Trophoblast cell (in vitro differentiated cells and primary cell): ENCODE measurements at regions not wholly inside any gene's neighbourhood (a gene's known extent, or its start where the extent isn't known, plus 50 kb on each side); places are given as distances from the start of the nearest gene placed in this dataset.

Experiments used
- DNase-seq, 2 donors: peaks; one replicate each; pipeline ENCODE4 v3.0.0-alpha.2; 2016
- H2AFZ ChIP-seq: 2 replicates; pipeline ENCODE4 v1.6.1; 2013; ENCODE audit warnings: low read length, moderate library complexity, mild to moderate bottlenecking; ENCODE audit not compliant: insufficient read depth, poor library complexity
- H2AK5ac ChIP-seq: 2 replicates; pipeline ENCODE4 v1.6.1; 2013; ENCODE audit warnings: mild to moderate bottlenecking, low read length
- H2BK120ac ChIP-seq: 2 replicates; pipeline ENCODE4 v1.6.1; 2013; ENCODE audit warnings: low read length, mild to moderate bottlenecking, moderate library complexity; ENCODE audit not compliant: insufficient read depth, poor library complexity
- H2BK12ac ChIP-seq: 2 replicates; pipeline ENCODE4 v1.6.1; 2013; ENCODE audit warnings: mild to moderate bottlenecking, low read length, moderate library complexity
- H2BK5ac ChIP-seq: 2 replicates; pipeline ENCODE4 v1.6.1; 2013; ENCODE audit warnings: low read length, low read depth, moderate library complexity, mild to moderate bottlenecking; ENCODE audit not compliant: poor library complexity
- H3K14ac ChIP-seq: 2 replicates; pipeline ENCODE4 v1.6.1; 2013; ENCODE audit warnings: mild to moderate bottlenecking, low read length
- H3K18ac ChIP-seq: 2 replicates; pipeline ENCODE4 v1.6.1; 2013; ENCODE audit warnings: mild to moderate bottlenecking, low read length
- H3K23ac ChIP-seq: 2 replicates; pipeline ENCODE4 v1.6.1; 2013; ENCODE audit warnings: low read length
- H3K27ac ChIP-seq: 2 replicates; pipeline ENCODE4 v1.5.1; 2013; ENCODE audit warnings: low read depth, mild to moderate bottlenecking, inconsistent platforms, low read length, moderate library complexity
- H3K27me3 ChIP-seq: 2 replicates; pipeline ENCODE4 v1.6.1; 2013; ENCODE audit warnings: inconsistent platforms, mild to moderate bottlenecking, low read length, moderate library complexity; ENCODE audit not compliant: insufficient read depth
- H3K36me3 ChIP-seq, 2 experiments: 1 replicate in 1 of 2; 2 replicates in 1 of 2; pipeline ENCODE4 v1.6.1; 2013; ENCODE audit warnings: low read length in 2 of 2, mild to moderate bottlenecking in 2 of 2, moderate library complexity in 1 of 2; ENCODE audit not compliant: insufficient read depth in 2 of 2, control insufficient read depth in 1 of 2
- H3K4ac ChIP-seq: 2 replicates; pipeline ENCODE4 v1.6.1; 2013; ENCODE audit warnings: low read depth, mild to moderate bottlenecking, low read length, moderate library complexity
- H3K4me1 ChIP-seq, 2 experiments: 1 replicate in 1 of 2; 2 replicates in 1 of 2; pipeline ENCODE4 v1.6.1; 2013; ENCODE audit warnings: low read length in 2 of 2, mild to moderate bottlenecking in 2 of 2, moderate library complexity in 1 of 2; ENCODE audit not compliant: insufficient read depth in 2 of 2, control insufficient read depth in 1 of 2
- H3K4me2 ChIP-seq: 2 replicates; pipeline ENCODE4 v1.6.1; 2013; ENCODE audit warnings: inconsistent platforms, mild to moderate bottlenecking, low read length, moderate library complexity
- H3K4me3 ChIP-seq: 2 replicates; pipeline ENCODE4 v1.5.1; 2013; ENCODE audit warnings: mild to moderate bottlenecking, low read depth, low read length, inconsistent platforms
- H3K79me1 ChIP-seq: one replicate; pipeline ENCODE4 v1.6.1; 2013; ENCODE audit warnings: low read length
- H3K79me2 ChIP-seq: 2 replicates; pipeline ENCODE4 v1.6.1; 2013; ENCODE audit warnings: low read length, mild to moderate bottlenecking; ENCODE audit not compliant: control insufficient read depth, insufficient read depth, poor library complexity
- H3K9ac ChIP-seq: 2 replicates; pipeline ENCODE4 v1.6.1; 2013; ENCODE audit warnings: mild to moderate bottlenecking, low read length
- H3K9me3 ChIP-seq: 2 replicates; pipeline ENCODE4 v1.6.1; 2013; ENCODE audit warnings: low read depth, mild to moderate bottlenecking, control low read depth, inconsistent platforms, low read length; ENCODE audit not compliant: insufficient read depth
- H4K12ac ChIP-seq: 2 replicates; pipeline ENCODE4 v1.6.1; 2013; ENCODE audit warnings: low read depth, mild to moderate bottlenecking, low read length, moderate library complexity
- H4K8ac ChIP-seq: 2 replicates; pipeline ENCODE4 v1.6.1; 2013; ENCODE audit warnings: low read depth, mild to moderate bottlenecking, low read length, moderate library complexity
- H4K91ac ChIP-seq: one replicate; pipeline ENCODE4 v1.6.1; 2013; ENCODE audit warnings: low read depth, mild to moderate bottlenecking, low read length, moderate library complexity
- WGBS: extraction: QIAGEN DNeasy Blood & Tissue Kit; methylation state at CpG from one replicate; pipeline ENCODE4 v1.1.7; 2013; ENCODE audit warnings: missing lambda C conversion rate; ENCODE audit not compliant: insufficient read length, insufficient coverage; ENCODE audit errors: extremely low coverage; 5-methylcytosine and 5-hydroxymethylcytosine counted together

GRCh38 chr15:98134905-98135304 is 174.4 kb downstream of the ARRDC4 start:
- Histone ChIP-seq H3K9me3 (peaks cover 2% of the 10 kb centered on the region), H3K18ac (no peak overlapping the region), H4K12ac (no peak overlapping the region), H4K8ac (no peak overlapping the region), H3K4me2 (no peak overlapping the region), H2AK5ac (no peak overlapping the region), H3K23ac (no peak overlapping the region), H3K14ac (no peak overlapping the region), H3K79me1 (no peaks in the 10 kb centered on the region), H3K4ac (no peak overlapping the region), H3K36me3 (no peaks in the 10 kb centered on the region), H2BK12ac (no peak overlapping the region), H3K79me2 (no peaks in the 10 kb centered on the region), H3K4me3 (no peak overlapping the region), H2BK5ac (no peak overlapping the region), H2AFZ (no peak overlapping the region), H4K91ac (no peak overlapping the region), H2BK120ac (no peak overlapping the region), H3K4me1 (no peaks in the 10 kb centered on the region), H3K27me3 (no peaks in the 10 kb centered on the region), H3K27ac (no peak overlapping the region), H3K9ac (no peak overlapping the region)
- no CpG with 5 or more reads among the region's 7 CpGs for WGBS
- DNase-seq, result no peak

DNA sequence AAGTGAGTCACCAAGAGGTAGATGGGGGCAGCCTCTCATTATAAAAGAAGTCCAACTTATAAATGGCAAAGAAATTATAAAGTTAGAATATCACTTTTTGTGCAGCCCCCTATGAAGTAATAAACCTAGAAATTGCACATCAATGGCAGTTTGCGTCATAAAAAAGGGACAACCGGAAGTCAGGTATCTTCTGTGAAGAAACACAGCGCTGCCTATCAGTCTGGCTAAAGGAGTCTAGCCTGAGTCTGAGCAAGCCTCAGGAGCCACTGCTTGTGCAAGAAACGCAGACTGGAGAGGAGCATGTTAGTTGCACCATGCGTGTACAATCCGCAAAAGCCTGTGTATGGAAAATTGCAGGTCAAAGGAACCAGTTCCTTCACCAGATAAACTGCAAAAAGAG is 178.4 kb downstream of the ARRDC4 start:
- H3K4ac ChIP-seq, result no peak overlapping the region
- H4K91ac ChIP-seq, result no peak overlapping the region
- no peak overlapping the region for H3K23ac ChIP-seq
- H4K12ac ChIP-seq, result no peak overlapping the region
- H3K18ac ChIP-seq, result no peak overlapping the region
- no peak overlapping the region for H3K9ac ChIP-seq
- no peaks in the 10 kb centered on the region for H3K27me3 ChIP-seq
- no peak overlapping the region for H3K4me3 ChIP-seq
- no peak overlapping the region for H2AFZ ChIP-seq
- H2AK5ac ChIP-seq, result no peak overlapping the region
- no peak overlapping the region for H2BK5ac ChIP-seq
- no peak overlapping the region for H3K4me2 ChIP-seq
- H3K14ac ChIP-seq, result no peak overlapping the region
- DNase-seq, result no peak
- H3K79me2 ChIP-seq, result no peaks in the 10 kb centered on the region
- H2BK12ac ChIP-seq, result no peak overlapping the region
- no peaks in the 10 kb centered on the region for H3K4me1 ChIP-seq
- no peak overlapping the region for H2BK120ac ChIP-seq
- H4K8ac ChIP-seq, result no peak overlapping the region
- H3K36me3 ChIP-seq, result no peaks in the 10 kb centered on the region
- no CpG with 5 or more reads among the region's 6 CpGs for WGBS
- no peaks in the 10 kb centered on the region for H3K9me3 ChIP-seq
- H3K27ac ChIP-seq, result no peak overlapping the region
- H3K79me1 ChIP-seq, result no peaks in the 10 kb centered on the region

- no peak overlapping the region for H3K23ac ChIP-seq
- H3K14ac ChIP-seq, result no peak overlapping the region
- no peak overlapping the region for H2AK5ac ChIP-seq
- H2BK5ac ChIP-seq, result no peak overlapping the region
- no peak overlapping the region for H3K27ac ChIP-seq
- H3K9ac ChIP-seq, result no peak overlapping the region
- no CpG with 5 or more reads among the region's 4 CpGs for WGBS
- no peak overlapping the region for H3K4me2 ChIP-seq
- no peaks in the 10 kb centered on the region for H3K79me1 ChIP-seq
- no peak for DNase-seq
- no peaks in the 10 kb centered on the region for H3K79me2 ChIP-seq
- no peak overlapping the region for H2BK120ac ChIP-seq
- no peaks in the 10 kb centered on the region for H3K27me3 ChIP-seq
- H3K4me1 ChIP-seq, result no peaks in the 10 kb centered on the region
- H3K4ac ChIP-seq, result no peak overlapping the region
- no peak overlapping the region for H4K8ac ChIP-seq
- no peak overlapping the region for H4K91ac ChIP-seq
- no peak overlapping the region for H2BK12ac ChIP-seq
- H3K36me3 ChIP-seq, result no peaks in the 10 kb centered on the region
- H3K4me3 ChIP-seq, result no peak overlapping the region
- no peak overlapping the region for H2AFZ ChIP-seq
- H3K9me3 ChIP-seq, result no peaks in the 10 kb centered on the region
- H3K18ac ChIP-seq, result no peak overlapping the region
- H4K12ac ChIP-seq, result no peak overlapping the region
Measured at GRCh38 chr15:98139337-98139736, 178.8 kb downstream of the ARRDC4 start.

DNA sequence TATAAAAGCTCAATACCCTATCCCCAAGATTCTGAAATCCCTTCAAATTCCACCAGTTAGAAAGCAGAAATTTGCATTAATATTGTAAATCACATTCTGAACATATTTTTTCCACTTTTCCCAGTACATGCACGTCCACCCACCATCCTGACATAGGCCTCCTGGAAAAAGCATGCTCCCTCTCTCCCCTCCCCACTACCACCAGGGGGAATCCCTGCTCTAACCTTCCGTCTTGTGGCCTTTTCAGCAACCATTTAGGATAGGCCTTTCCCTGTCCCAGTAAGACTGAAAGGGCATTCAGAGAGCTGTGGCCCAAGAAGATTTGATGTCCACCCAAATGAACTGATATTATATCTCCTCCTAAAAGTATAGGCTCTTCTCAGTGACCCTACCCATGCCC is 182.1 kb downstream of the ARRDC4 start:
- Histone ChIP-seq H3K27ac (no peak overlapping the region), H4K91ac (no peak overlapping the region), H2BK5ac (no peak overlapping the region), H4K12ac (no peak overlapping the region), H3K14ac (no peak overlapping the region), H3K79me2 (no peaks in the 10 kb centered on the region), H3K4ac (no peak overlapping the region), H3K27me3 (no peaks in the 10 kb centered on the region), H3K23ac (no peak overlapping the region), H2BK12ac (no peak overlapping the region), H3K9me3 (no peaks in the 10 kb centered on the region), H2BK120ac (no peak overlapping the region), H3K4me2 (no peak overlapping the region), H2AK5ac (no peak overlapping the region), H4K8ac (no peak overlapping the region), H3K9ac (no peak overlapping the region), H3K18ac (no peak overlapping the region), H3K4me3 (no peak overlapping the region), H3K4me1 (no peaks in the 10 kb centered on the region), H2AFZ (no peak overlapping the region), H3K36me3 (no peaks in the 10 kb centered on the region), H3K79me1 (no peaks in the 10 kb centered on the region)
- WGBS, result no CpG with 5 or more reads among the region's 2 CpGs
- no peak for DNase-seq
